ENCODE measurements at regions not wholly inside any gene's neighbourhood (a gene's known extent, or its start where the extent isn't known, plus 50 kb on each side); places are given as distances from the start of the nearest gene placed in this dataset.

GRCh38 chr20:39516964-39517363 is 554.8 kb downstream of the DHX35 start:
- no peak for DNase-seq

GRCh38 chr20:39504710-39505094 is 542.6 kb downstream of the DHX35 start:
- DNase-seq, result no peak

GRCh38 chr20:39503902-39504709 is 542.0 kb downstream of the DHX35 start:
- DNase-seq, result no peak

GRCh38 chr20:39492223-39492797 is 530.2 kb downstream of the DHX35 start:
- DNase-seq, result no peak

- no peak for DNase-seq
These were observed 529.6 kb downstream of the DHX35 start for GRCh38 chr20:39491711-39492110.

GRCh38 chr20:39489986-39490560 is 527.9 kb downstream of the DHX35 start:
- DNase-seq, result no peak

- no peak for DNase-seq
These were observed 518.3 kb downstream of the DHX35 start for GRCh38 chr20:39480276-39481043.

- DNase-seq, result no peak
These were observed 517.2 kb downstream of the DHX35 start for GRCh38 chr20:39479196-39479810.

GRCh38 chr20:39474879-39475278 is 512.7 kb downstream of the DHX35 start:
- no peak for DNase-seq

GRCh38 chr20:39473536-39473935 is 511.4 kb downstream of the DHX35 start:
- DNase-seq, result no peak

- no peak for DNase-seq
These were observed 506.6 kb downstream of the DHX35 start for GRCh38 chr20:39468703-39469102.

GRCh38 chr20:39464238-39464637 is 502.1 kb downstream of the DHX35 start:
- no peak for DNase-seq

GRCh38 chr20:39462416-39462945 is 500.3 kb downstream of the DHX35 start:
- DNase-seq, result no peak

GRCh38 chr20:39458452-39458851 is 496.3 kb downstream of the DHX35 start:
- DNase-seq, result no peak

GRCh38 chr20:39453890-39454289 is 491.7 kb downstream of the DHX35 start:
- DNase-seq, result no peak

GRCh38 chr20:39452583-39453340 is 490.6 kb downstream of the DHX35 start:
- no peak for DNase-seq

- no peak for DNase-seq
These were observed 489.2 kb downstream of the DHX35 start for GRCh38 chr20:39451386-39451785.

GRCh38 chr20:39446397-39446796 is 484.3 kb downstream of the DHX35 start:
- DNase-seq, result no peak

GRCh38 chr20:39445095-39445494 is 483.0 kb downstream of the DHX35 start:
- no peak for DNase-seq

- no peak for DNase-seq
These were observed 471.3 kb downstream of the DHX35 start for GRCh38 chr20:39433466-39433865.

- DNase-seq, result no peak
These were observed 469.1 kb downstream of the DHX35 start for GRCh38 chr20:39431091-39431880.

Measured in CD4-positive, alpha-beta T cell treated with Interleukin-15 for 1 hour (primary cell).